SJCRH30 (cell line): ENCODE measurements at regions not wholly inside any gene's neighbourhood (a gene's known extent, or its start where the extent isn't known, plus 50 kb on each side); places are given as distances from the start of the nearest gene placed in this dataset.

Experiments used
- DNase-seq, 2 experiments: peaks; one replicate each; pipeline ENCODE4 v3.0.0-alpha.2; 2015 to 2020
- H3K27ac ChIP-seq: fragments of 250-450 bp; sonication (Bioruptor Pico); 2 replicates; pipeline ENCODE4 v1.5.1; 2020; ENCODE audit warnings: mild to moderate bottlenecking, moderate library complexity
- H3K27me3 ChIP-seq: fragments of 250-450 bp; sonication (Bioruptor Pico); 2 replicates; pipeline ENCODE4 v1.5.1; 2020; ENCODE audit warnings: mild to moderate bottlenecking, moderate library complexity
- H3K36me3 ChIP-seq: fragments of 250-450 bp; sonication (Bioruptor Pico); 2 replicates; pipeline ENCODE4 v1.5.1; 2020; ENCODE audit warnings: mild to moderate bottlenecking, moderate library complexity
- H3K4me1 ChIP-seq: fragments of 250-450 bp; sonication (Bioruptor Pico); 2 replicates; pipeline ENCODE4 v1.5.1; 2020; ENCODE audit warnings: mild to moderate bottlenecking, moderate library complexity
- H3K4me3 ChIP-seq: fragments of 250-450 bp; sonication (Bioruptor Pico); 2 replicates; pipeline ENCODE4 v1.5.1; 2020; ENCODE audit warnings: mild to moderate bottlenecking, moderate library complexity
- H3K9me3 ChIP-seq: fragments of 250-450 bp; sonication (Bioruptor Pico); replicated peaks from 2 replicates; pipeline ENCODE4 v1.5.1; 2020; ENCODE audit warnings: mild to moderate bottlenecking, moderate library complexity

DNA sequence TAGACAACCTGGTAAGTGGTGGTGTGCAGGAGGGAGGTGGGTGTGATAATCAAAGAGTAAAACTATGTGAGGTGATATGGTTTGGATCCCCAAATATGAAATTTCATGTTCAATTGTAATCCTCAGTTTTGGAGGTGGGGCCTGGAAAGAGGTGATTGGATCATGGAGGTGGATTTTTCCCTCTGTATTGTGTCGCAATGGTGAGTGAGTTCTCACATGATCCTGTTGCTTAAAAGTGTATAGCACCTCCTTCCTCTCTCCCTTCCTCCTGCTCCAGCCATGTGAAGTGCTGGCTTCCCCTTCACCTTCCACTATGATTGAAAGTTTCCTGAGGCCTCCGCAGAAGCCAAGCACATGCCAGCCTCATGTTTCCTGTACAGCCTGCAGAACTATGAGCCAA is 270.2 kb upstream of the FOXG1 start:
- Histone ChIP-seq H3K4me3 (no peak overlapping the region), H3K9me3 (no peaks in the 10 kb centered on the region), H3K27ac (no peak overlapping the region), H3K27me3 (no peaks in the 10 kb centered on the region), H3K4me1 (peaks cover 17% of the 10 kb centered on the region), H3K36me3 (no peaks in the 10 kb centered on the region)
- no peak for DNase-seq

DNA sequence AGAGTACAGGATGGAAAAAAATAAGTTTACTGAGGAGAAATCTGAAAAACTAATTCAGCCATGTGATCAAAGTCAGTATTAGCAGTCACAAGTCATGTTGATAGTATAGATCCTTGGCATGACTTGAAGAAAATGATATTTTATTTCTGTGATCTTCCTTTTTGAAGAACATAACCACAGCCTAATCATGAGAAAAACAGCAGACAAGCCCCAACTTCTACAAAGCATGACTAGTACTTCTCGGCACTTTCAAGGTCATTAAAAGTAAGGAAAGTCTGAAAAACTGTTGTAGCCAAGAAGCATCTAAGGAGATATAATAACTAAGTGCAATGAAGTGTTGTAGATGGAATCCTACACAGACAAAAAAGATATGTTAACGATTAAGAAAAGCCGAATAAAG is 264.1 kb upstream of the FOXG1 start:
- DNase-seq = no peak
- Histone ChIP-seq H3K36me3 (no peaks in the 10 kb centered on the region), H3K9me3 (no peaks in the 10 kb centered on the region), H3K27ac (no peak overlapping the region), H3K4me3 (no peak overlapping the region), H3K4me1 (no peaks in the 10 kb centered on the region), H3K27me3 (no peaks in the 10 kb centered on the region)

DNA sequence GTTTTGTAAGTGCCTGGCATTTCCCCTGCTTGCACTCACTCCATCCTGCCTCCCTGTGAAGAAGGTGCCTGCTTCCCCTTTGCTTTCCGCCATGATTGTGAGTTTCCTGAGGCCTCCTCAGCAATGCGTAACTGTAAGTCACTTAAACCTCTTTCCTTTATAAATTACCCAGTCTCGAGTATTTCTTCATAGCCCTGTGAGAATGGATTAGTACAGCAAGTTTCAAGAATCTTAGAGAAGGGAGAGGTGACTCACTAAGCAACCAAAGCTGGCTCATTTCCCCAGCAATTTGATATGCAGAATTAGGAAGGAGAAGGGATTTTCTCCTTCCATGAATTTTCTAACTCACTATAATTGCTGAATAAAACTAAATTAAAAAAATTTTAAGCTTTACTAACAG is 251.0 kb upstream of the FOXG1 start:
- peak overlapping the region; percentile 13; the same call in 1 of the 2 replicates for H3K27ac ChIP-seq
- no peak for DNase-seq
- 0 out of 2 replicates have a peak, but pooled peaks cover 5% of the 10 kb centered on the region for H3K4me1 ChIP-seq
- no peaks in the 10 kb centered on the region; the same call in 1 of the 2 replicates for H3K27me3 ChIP-seq
- H3K9me3 ChIP-seq = no peaks in the 10 kb centered on the region
- H3K4me3 ChIP-seq = peak overlapping the region; percentile 8
- no peaks in the 10 kb centered on the region for H3K36me3 ChIP-seq

DNA sequence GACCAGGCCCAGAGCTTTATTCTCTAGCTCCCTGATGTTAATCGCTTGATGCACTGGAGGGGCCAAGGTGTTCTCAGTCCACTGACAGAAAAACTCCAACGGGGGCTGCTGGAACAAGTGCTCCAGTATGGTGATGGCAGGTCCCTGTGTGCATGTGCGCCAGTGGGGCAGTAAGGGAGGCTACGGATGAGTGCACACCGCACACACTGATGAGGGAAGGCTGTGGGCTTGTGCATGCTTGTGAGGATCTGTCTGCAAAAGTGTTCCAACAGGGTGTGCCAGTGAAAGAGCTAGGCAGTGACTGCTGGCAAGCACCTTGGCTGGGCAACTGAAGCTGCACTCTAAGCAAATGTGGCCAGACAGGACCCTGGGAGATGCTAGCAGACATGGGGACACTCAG is 229.7 kb upstream of the FOXG1 start:
- no peaks in the 10 kb centered on the region for H3K27me3 ChIP-seq
- H3K27ac ChIP-seq = no peak overlapping the region
- no peaks in the 10 kb centered on the region for H3K36me3 ChIP-seq
- DNase-seq = no peak
- H3K9me3 ChIP-seq = no peaks in the 10 kb centered on the region; the same call in 1 of the 2 replicates
- no peaks in the 10 kb centered on the region for H3K4me1 ChIP-seq
- H3K4me3 ChIP-seq = no peak overlapping the region

DNA sequence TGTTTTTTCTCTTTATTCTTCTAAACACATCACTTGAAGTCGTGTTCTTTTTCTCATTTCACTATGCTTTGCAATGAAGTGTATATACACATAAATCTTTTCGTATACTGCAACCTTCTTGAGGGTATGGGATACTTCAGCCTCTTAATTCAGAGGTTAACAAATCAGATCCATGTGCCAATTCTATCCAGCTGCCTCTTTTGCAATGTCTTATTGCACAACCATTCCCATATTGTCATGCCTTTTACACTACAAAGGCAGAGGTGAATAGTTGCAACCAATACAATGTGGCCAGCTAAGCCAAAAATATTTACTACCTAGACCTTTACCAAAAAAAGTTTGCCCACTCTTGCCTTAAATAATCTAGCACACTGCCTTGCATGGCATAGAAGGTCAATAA is 224.5 kb upstream of the FOXG1 start:
- no peak overlapping the region for H3K27ac ChIP-seq
- no peaks in the 10 kb centered on the region for H3K9me3 ChIP-seq
- H3K4me1 ChIP-seq = no peaks in the 10 kb centered on the region
- DNase-seq = no peak
- H3K27me3 ChIP-seq = no peaks in the 10 kb centered on the region
- no peak overlapping the region for H3K4me3 ChIP-seq
- H3K36me3 ChIP-seq = no peaks in the 10 kb centered on the region

DNA sequence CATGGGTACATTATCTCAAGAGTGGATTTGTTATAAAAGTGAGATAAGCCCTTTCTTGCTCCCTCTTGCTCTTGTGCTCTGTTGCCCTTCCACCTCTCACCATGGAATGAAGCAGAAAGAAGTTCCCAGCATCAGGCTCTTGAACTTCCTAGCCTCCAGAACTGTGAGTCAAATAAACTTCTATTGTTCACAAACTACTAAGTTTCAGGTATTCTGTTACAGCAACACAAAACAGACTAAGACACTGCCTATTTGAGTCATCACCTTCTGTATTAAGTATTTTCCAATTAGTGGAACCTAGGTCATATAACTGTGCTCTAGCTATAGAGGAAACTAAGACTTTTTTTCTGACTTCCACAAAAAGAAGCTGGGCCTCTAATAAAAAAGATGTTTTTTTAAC is 201.2 kb upstream of the FOXG1 start:
- no peaks in the 10 kb centered on the region for H3K36me3 ChIP-seq
- 0 out of 2 replicates have a peak, but pooled peaks cover 5% of the 10 kb centered on the region for H3K4me1 ChIP-seq
- no peak overlapping the region for H3K27ac ChIP-seq
- H3K9me3 ChIP-seq = no peaks in the 10 kb centered on the region
- H3K27me3 ChIP-seq = no peaks in the 10 kb centered on the region
- H3K4me3 ChIP-seq = no peak overlapping the region
- no peak for DNase-seq

DNA sequence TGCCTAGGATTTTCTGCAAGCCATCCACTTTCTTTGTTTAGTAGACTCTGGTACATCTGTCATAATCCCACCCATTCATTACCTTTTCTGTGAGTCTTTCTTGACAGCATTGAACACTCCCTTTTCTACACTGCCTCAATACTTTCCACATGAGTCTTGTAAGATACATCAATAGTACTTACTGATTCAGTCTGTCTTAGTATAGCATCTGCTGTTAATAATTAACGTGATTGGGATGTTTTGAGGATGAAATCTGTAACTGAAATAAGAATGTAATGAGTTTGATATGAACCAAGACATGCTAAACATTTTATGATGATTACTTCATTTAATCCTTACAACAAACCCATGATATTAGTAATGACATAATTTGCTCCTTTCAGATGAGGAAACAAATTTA is 196.2 kb upstream of the FOXG1 start:
- Histone ChIP-seq H3K4me3 (no peak overlapping the region), H3K27me3 (no peaks in the 10 kb centered on the region), H3K36me3 (no peaks in the 10 kb centered on the region), H3K9me3 (no peaks in the 10 kb centered on the region), H3K27ac (no peak overlapping the region), H3K4me1 (0 out of 2 replicates have a peak, but pooled peaks cover 5% of the 10 kb centered on the region)
- no peak for DNase-seq

DNA sequence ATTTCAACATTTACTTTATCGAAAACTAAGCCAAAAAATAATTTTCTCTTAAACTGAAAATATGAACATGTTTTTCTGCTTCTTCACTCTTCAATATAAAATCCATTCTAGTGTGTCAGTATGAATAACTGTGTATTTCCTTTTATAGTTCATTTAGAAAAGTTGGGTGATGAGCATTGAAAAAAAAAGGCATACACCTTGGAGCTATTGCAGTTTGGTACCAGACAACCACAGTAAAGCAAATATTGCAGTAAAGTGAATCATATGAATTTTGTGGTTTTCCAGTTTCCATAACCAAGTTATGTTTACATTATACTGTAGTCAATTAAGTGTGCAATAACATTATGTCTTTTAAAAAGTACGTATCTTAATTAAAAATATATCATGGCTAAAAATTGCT is 195.0 kb upstream of the FOXG1 start:
- Histone ChIP-seq H3K4me1 (0 out of 2 replicates have a peak, but pooled peaks cover 5% of the 10 kb centered on the region), H3K27ac (no peak overlapping the region), H3K36me3 (no peaks in the 10 kb centered on the region), H3K9me3 (no peaks in the 10 kb centered on the region), H3K4me3 (no peak overlapping the region), H3K27me3 (no peaks in the 10 kb centered on the region)
- DNase-seq = no peak

DNA sequence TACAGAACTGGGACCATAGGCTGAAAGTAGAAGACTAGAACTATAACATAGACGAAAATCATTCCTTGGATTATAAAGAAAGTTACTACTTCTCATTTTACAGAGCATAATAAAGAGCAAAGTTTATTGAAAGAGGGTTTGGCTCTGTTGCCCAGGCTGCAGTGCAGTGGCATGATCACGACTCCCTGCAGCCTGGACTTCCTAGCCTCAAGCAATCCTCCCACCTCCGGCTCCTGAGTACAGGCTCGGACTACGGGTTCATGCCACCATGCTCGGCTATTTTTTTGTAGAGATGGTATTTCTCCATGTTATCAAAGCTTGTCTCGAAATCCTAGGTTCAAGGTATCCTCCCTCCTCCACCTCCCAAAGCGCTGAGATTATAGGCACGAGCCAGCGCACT is 190.1 kb upstream of the FOXG1 start:
- no peaks in the 10 kb centered on the region for H3K36me3 ChIP-seq
- H3K9me3 ChIP-seq = no peaks in the 10 kb centered on the region
- H3K27ac ChIP-seq = no peak overlapping the region
- peaks cover 4% of the 10 kb centered on the region; the same call in 1 of the 2 replicates for H3K4me1 ChIP-seq
- H3K4me3 ChIP-seq = no peak overlapping the region
- no peak for DNase-seq
- no peaks in the 10 kb centered on the region for H3K27me3 ChIP-seq

DNA sequence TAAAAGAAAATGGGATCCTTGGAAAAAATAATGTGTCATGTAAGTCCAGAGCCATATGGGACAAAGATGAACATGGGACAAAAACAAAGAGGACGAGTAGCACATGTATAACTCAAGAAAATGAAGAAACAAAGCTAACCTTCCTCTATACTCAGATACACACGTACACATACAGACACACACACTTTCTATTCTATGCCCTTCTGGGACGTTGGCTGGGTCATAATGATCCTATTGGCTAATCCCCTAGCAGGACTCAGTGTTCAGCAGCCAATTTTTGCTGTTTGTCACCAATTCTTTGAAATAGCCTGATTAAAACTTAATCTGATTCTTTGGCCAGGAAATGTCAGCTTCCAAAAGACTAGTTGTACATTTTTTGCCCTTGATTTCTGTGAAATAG is 189.4 kb upstream of the FOXG1 start:
- peak in 1 of 2 experiments; percentile 20 for DNase-seq
- H3K4me1 ChIP-seq = peaks cover 4% of the 10 kb centered on the region; the same call in 1 of the 2 replicates
- no peaks in the 10 kb centered on the region for H3K9me3 ChIP-seq
- peak overlapping the region; percentile 30 for H3K27ac ChIP-seq
- H3K36me3 ChIP-seq = no peaks in the 10 kb centered on the region
- no peaks in the 10 kb centered on the region for H3K27me3 ChIP-seq
- H3K4me3 ChIP-seq = no peak overlapping the region

DNA sequence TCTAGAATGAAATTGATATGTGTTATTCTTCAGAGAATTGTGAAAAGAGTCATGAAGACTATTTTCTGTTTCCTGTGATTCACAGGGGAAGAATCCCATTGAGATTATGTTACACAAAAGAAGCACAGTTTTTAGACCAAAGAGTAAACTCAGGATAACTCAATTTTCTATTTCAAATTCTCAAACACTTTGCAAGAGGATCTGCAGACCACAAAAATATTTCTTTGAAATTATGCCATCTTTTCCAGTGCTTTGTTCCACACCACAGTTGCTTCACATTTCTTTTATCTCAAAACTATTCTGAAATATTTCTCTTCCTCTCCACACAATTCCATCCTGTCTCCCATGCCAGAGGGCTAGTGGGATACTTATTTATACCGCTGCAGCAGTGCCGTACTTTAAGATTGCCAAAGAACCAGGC is 188.9 kb upstream of the FOXG1 start:
- no peaks in the 10 kb centered on the region for H3K27me3 ChIP-seq
- H3K4me1 ChIP-seq = peaks cover 4% of the 10 kb centered on the region; the same call in 1 of the 2 replicates
- DNase-seq = peak in 1 of 2 experiments; percentile 51
- peak overlapping the region; percentile 25 for H3K4me3 ChIP-seq
- no peaks in the 10 kb centered on the region for H3K36me3 ChIP-seq
- H3K27ac ChIP-seq = peak overlapping the region; percentile 30
- H3K9me3 ChIP-seq = no peaks in the 10 kb centered on the region

DNA sequence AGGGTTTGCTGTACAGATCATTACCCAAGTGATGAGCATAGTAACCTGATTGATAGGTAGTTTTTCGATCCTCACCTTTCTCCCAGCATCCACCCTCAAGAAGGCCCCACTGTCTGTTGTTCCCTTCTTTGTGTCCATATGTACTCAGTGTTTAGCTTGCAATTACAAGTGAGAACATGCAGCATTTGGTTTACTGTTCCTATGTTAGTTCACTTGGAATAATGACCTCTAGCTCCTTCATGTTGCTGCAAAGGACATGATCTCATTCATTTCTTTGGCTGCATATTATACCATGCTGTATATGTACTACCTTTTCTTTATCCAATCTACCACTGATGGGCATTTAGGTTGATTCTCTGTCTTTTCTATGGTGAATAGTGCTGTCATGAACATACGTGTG is 181.6 kb upstream of the FOXG1 start:
- Histone ChIP-seq H3K36me3 (no peaks in the 10 kb centered on the region), H3K27me3 (no peaks in the 10 kb centered on the region), H3K27ac (no peak overlapping the region), H3K9me3 (0 out of 2 replicates have a peak, but pooled peaks cover 4% of the 10 kb centered on the region), H3K4me1 (peaks cover 4% of the 10 kb centered on the region), H3K4me3 (no peak overlapping the region)
- DNase-seq = no peak

DNA sequence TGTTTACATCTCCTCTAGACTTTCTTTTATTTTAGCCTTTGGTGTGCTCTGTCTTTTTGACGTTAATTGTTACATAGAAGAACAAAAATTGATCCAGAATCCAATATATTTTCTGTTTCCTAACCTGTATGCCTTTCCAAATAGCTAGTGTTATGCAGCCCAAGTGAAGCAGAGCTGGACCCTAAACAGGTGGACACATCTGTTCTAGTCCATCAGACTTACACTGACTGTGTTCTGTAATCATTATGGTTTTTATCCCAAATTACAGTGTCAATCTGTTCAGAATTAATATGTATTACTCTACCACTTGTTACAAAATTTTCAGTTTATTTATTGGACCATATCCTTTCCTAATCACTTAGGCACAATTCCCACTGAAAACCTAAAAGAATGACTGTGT is 176.8 kb upstream of the FOXG1 start:
- Histone ChIP-seq H3K4me3 (no peak overlapping the region), H3K4me1 (peaks cover 7% of the 10 kb centered on the region), H3K27me3 (no peaks in the 10 kb centered on the region), H3K36me3 (no peaks in the 10 kb centered on the region), H3K9me3 (0 out of 2 replicates have a peak, but pooled peaks cover 4% of the 10 kb centered on the region), H3K27ac (no peak overlapping the region)
- peak in 1 of 2 experiments; percentile 62 for DNase-seq

DNA sequence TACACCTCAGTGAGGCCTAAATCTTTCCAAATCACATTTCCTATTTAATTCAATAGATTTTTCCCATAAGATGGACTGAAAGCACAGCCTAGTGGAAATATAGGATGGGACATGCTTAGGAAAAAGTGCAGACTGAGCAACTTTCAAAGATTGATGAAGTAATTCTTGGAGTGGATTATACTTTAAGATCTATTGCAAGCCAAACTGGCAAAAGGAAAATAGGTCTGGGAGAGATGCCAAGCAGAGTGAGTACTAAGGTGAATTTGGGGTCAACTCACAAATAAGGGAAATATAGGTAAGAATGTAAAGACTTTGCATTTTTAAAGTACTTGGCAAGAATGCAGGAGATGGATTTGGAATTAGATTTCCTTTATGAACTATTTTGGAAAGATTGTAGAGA is 170.2 kb upstream of the FOXG1 start:
- no peaks in the 10 kb centered on the region for H3K9me3 ChIP-seq
- no peak for DNase-seq
- H3K36me3 ChIP-seq = no peaks in the 10 kb centered on the region
- no peaks in the 10 kb centered on the region for H3K4me1 ChIP-seq
- no peak overlapping the region for H3K27ac ChIP-seq
- no peak overlapping the region for H3K4me3 ChIP-seq
- no peaks in the 10 kb centered on the region for H3K27me3 ChIP-seq

DNA sequence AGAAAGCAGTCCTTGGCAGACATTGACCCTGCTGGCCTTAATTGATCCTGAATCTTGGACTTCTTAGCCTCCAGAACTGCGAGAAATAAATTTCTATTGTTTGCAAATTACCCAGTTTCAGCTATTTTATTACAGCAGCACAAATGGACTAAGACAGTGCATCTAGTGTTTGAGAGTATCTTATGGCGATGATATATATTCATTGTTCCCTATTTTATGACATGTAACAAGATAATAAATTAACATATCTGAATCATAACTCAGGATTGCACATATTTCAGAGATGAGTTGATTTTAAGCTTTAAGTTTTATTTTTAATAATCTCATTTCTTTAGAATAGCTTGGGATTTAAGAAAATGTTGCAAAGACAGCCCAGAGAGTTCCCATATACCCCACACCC is 167.4 kb upstream of the FOXG1 start:
- H3K9me3 ChIP-seq = no peaks in the 10 kb centered on the region
- H3K4me1 ChIP-seq = no peaks in the 10 kb centered on the region
- no peaks in the 10 kb centered on the region for H3K36me3 ChIP-seq
- H3K4me3 ChIP-seq = no peak overlapping the region
- H3K27me3 ChIP-seq = no peaks in the 10 kb centered on the region
- no peak for DNase-seq
- H3K27ac ChIP-seq = no peak overlapping the region

DNA sequence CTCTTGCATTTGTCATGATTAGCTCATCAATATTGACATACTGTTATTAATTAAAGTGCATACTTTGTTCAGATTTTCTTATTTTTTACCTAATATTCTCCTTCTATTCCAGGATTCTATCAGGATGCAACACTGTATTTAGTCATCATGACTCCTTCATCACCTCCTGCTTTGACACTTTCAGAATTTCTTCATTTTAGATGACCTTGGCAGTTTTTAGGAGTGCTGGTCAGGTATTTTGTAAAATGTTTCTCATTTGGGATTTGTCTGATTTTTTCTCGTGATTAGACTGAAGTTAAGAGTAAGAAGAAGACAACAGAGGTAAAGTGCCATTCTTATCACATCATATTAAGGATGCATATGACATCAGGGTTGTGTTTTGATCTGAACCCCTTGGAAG is 167.0 kb upstream of the FOXG1 start:
- Histone ChIP-seq H3K27ac (no peak overlapping the region), H3K27me3 (no peaks in the 10 kb centered on the region), H3K9me3 (no peaks in the 10 kb centered on the region), H3K4me3 (no peak overlapping the region), H3K4me1 (no peaks in the 10 kb centered on the region), H3K36me3 (no peaks in the 10 kb centered on the region)
- DNase-seq = no peak
